ENCODE measurements at regions not wholly inside any gene's neighbourhood (a gene's known extent, or its start where the extent isn't known, plus 50 kb on each side); places are given as distances from the start of the nearest gene placed in this dataset.

DNA sequence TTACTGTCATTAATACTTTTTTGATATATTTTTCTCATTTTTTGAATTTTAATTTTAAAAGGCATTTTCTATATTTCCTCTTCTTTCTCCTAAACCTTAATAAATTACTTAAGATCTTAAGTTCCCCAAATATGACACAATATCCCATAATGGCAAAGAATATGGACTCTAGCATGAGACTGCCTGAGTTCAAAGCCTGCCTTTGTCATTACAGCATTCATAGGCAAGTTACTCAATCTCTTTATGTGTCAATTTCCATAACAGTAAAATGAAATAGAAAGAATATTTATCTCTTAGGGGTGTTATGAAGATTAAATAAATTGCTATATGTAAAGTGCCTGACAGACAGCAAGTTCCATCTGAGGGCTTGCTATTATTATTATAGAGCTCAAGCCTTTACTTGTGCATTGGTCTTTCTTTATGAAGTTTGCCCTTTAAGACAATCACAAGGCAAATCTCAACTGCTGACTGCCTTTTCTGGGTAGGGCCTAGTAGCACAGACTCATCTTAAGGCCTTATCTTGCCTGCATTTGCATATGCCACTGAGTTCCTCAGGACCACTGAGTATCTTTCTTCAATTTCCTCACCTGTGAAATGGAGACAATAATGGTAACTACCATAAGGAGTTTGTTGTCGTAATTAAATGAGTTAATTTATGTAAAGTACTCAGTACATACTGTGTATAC lies 231.0 kb downstream of the NRIP1 start:
- Mint-ChIP-seq H3K27ac (ENCODE audit: unreplicated experiment) (no peak overlapping the region), H3K4me1 (ENCODE audit: low read depth, unreplicated experiment) (no peaks in the 10 kb centered on the region), H3K9me3 (ENCODE audit: unreplicated experiment) (no peaks in the 10 kb centered on the region), H3K4me3 (ENCODE audit: unreplicated experiment) (no peak overlapping the region), H3K36me3 (ENCODE audit: insufficient read depth, unreplicated experiment) (no peaks in the 10 kb centered on the region), H3K27me3 (ENCODE audit: insufficient read depth, unreplicated experiment) (no peaks in the 10 kb centered on the region)
- ChIA-PET CTCF (no interaction called here), POLR2A (no interaction called here)
- Histone ChIP-seq H3K36me3 (ENCODE audit: control insufficient read depth, insufficient read depth, low read length) (no peaks in the 10 kb centered on the region), H3K4me3 (ENCODE audit: low read depth, low read length) (no peak overlapping the region), H3K9me3 (no peaks in the 10 kb centered on the region), H3K4me1 (no peaks in the 10 kb centered on the region), H3K27me3 (replicated peaks; ENCODE audit: control insufficient read depth, insufficient read depth, low read length) (no peaks in the 10 kb centered on the region)
- no peak for DNase-seq
- intact Hi-C loops (cut with micrococcal nuclease; ENCODE audit: unreplicated experiment): no loop called here
- BruUV-seq (replicated peaks): no TSS peak
- no peak for TF ChIP-seq CTCF (IDR thresholded peaks at IDR 0.05; ENCODE audit: insufficient read depth in 1 of 2, low read depth in 1 of 2, low read length in 1 of 2, severe bottlenecking in 1 of 2, unreplicated experiment in 1 of 2)

DNA sequence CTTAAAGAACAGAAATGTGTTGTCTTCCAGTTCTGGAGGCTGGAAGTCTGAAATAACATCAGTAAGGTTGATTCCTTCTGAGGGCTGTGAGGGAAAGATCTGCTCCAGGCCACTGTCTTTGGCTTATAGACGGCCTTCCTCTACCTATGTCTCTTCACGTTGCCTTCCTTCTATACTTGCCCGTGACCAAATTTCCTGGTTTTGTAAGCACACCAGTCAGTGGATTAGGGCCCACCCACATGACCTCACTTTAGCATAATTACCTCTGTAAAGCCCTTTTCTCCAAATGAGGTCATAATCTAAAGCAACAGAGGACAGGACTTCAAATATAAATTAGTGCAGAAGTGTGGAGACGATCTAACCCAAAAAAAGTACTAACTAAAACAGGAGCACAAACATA lies 231.6 kb downstream of the NRIP1 start:
- Histone ChIP-seq H3K9me3 (no peaks in the 10 kb centered on the region), H3K4me3 (ENCODE audit: low read depth, low read length) (no peak overlapping the region), H3K36me3 (ENCODE audit: control insufficient read depth, insufficient read depth, low read length) (no peaks in the 10 kb centered on the region), H3K4me1 (no peaks in the 10 kb centered on the region), H3K27me3 (replicated peaks; ENCODE audit: control insufficient read depth, insufficient read depth, low read length) (no peaks in the 10 kb centered on the region)
- BruUV-seq (replicated peaks): no TSS peak
- CTCF ChIA-PET: no interaction called here
- no peaks in the 10 kb centered on the region for H3K4me1 Mint-ChIP-seq (ENCODE audit: low read depth, unreplicated experiment)
- H3K27ac Mint-ChIP-seq (ENCODE audit: unreplicated experiment): no peak overlapping the region
- H3K27me3 Mint-ChIP-seq (ENCODE audit: insufficient read depth, unreplicated experiment): no peaks in the 10 kb centered on the region
- H3K9me3 Mint-ChIP-seq (ENCODE audit: unreplicated experiment): no peaks in the 10 kb centered on the region
- intact Hi-C loops (cut with micrococcal nuclease; ENCODE audit: unreplicated experiment): no loop called here
- no peak overlapping the region for H3K4me3 Mint-ChIP-seq (ENCODE audit: unreplicated experiment)
- no peak for DNase-seq
- no peaks in the 10 kb centered on the region for H3K36me3 Mint-ChIP-seq (ENCODE audit: insufficient read depth, unreplicated experiment)
- POLR2A ChIA-PET: no interaction called here
- TF ChIP-seq CTCF (IDR thresholded peaks at IDR 0.05; ENCODE audit: insufficient read depth in 1 of 2, low read depth in 1 of 2, low read length in 1 of 2, severe bottlenecking in 1 of 2, unreplicated experiment in 1 of 2): no peak

- intact Hi-C loops (cut with micrococcal nuclease; ENCODE audit: unreplicated experiment): no loop called here
- Mint-ChIP-seq H3K27me3 (ENCODE audit: insufficient read depth, unreplicated experiment) (no peaks in the 10 kb centered on the region), H3K36me3 (ENCODE audit: insufficient read depth, unreplicated experiment) (no peaks in the 10 kb centered on the region), H3K9me3 (ENCODE audit: unreplicated experiment) (no peaks in the 10 kb centered on the region), H3K27ac (ENCODE audit: unreplicated experiment) (no peak overlapping the region), H3K4me3 (ENCODE audit: unreplicated experiment) (no peak overlapping the region), H3K4me1 (ENCODE audit: low read depth, unreplicated experiment) (no peaks in the 10 kb centered on the region)
- ChIA-PET POLR2A (no interaction called here), CTCF (no interaction called here)
- DNase-seq: no peak
- no TSS peak for BruUV-seq (replicated peaks)
- H3K36me3 ChIP-seq (ENCODE audit: control insufficient read depth, insufficient read depth, low read length): no peaks in the 10 kb centered on the region
- no peaks in the 10 kb centered on the region for H3K4me1 ChIP-seq
- TF ChIP-seq CTCF (IDR thresholded peaks at IDR 0.05; ENCODE audit: insufficient read depth in 1 of 2, low read depth in 1 of 2, low read length in 1 of 2, severe bottlenecking in 1 of 2, unreplicated experiment in 1 of 2): no peak
- no peak overlapping the region for H3K4me3 ChIP-seq (ENCODE audit: low read depth, low read length)
- no peaks in the 10 kb centered on the region for H3K27me3 ChIP-seq (replicated peaks; ENCODE audit: control insufficient read depth, insufficient read depth, low read length)
- H3K9me3 ChIP-seq: no peaks in the 10 kb centered on the region
Measured at GRCh38 chr21:14830307-14830706, 234.5 kb downstream of the NRIP1 start.

All from Caco-2 (cell line).